Epithelial cell of prostate (primary cell): ENCODE measurements at regions not wholly inside any gene's neighbourhood (a gene's known extent, or its start where the extent isn't known, plus 50 kb on each side); places are given as distances from the start of the nearest gene placed in this dataset.
"Not testable (repeated sequence)": the region's sequence is repeated elsewhere in the genome, so short reads cannot be mapped to it uniquely, and the experiment has no call there.

Source experiments
- DNase-seq: peaks from one replicate; pipeline ENCODE4 v3.0.0-alpha.2; 2011; ENCODE audit warnings: low read depth, low spot score
- H3K27ac ChIP-seq: fragments of 450-650 bp; 2 replicates; pipeline ENCODE4 v1.5.1; 2017; ENCODE audit warnings: mild to moderate bottlenecking

GRCh38 chr4:64642936-64643335 lies 233.7 kb upstream of the TECRL start:
- no peak for DNase-seq
- H3K27ac ChIP-seq: no peak overlapping the region

GRCh38 chr4:64640402-64640801 lies 231.2 kb upstream of the TECRL start:
- not testable (repeated sequence) for H3K27ac ChIP-seq, DNase-seq

- no peak overlapping the region for H3K27ac ChIP-seq
- DNase-seq: no peak
Observed at GRCh38 chr4:64625438-64625837, 216.2 kb upstream of the TECRL start.

GRCh38 chr4:64617800-64618199 lies 208.6 kb upstream of the TECRL start:
- no peak overlapping the region for H3K27ac ChIP-seq
- DNase-seq: no peak

- no peak overlapping the region for H3K27ac ChIP-seq
- DNase-seq: no peak
Observed at GRCh38 chr4:64614276-64614675, 205.0 kb upstream of the TECRL start.

- DNase-seq: no peak
- no peak overlapping the region for H3K27ac ChIP-seq
Observed at GRCh38 chr4:64613046-64613445, 203.8 kb upstream of the TECRL start.

GRCh38 chr4:64598066-64598465 lies 188.8 kb upstream of the TECRL start:
- H3K27ac ChIP-seq: no peak overlapping the region
- no peak for DNase-seq

- H3K27ac ChIP-seq: no peak overlapping the region
- no peak for DNase-seq
Observed at GRCh38 chr4:64594723-64595122, 185.5 kb upstream of the TECRL start.

GRCh38 chr4:64588507-64588906 lies 179.3 kb upstream of the TECRL start:
- no peak overlapping the region for H3K27ac ChIP-seq
- no peak for DNase-seq

- DNase-seq: no peak
- no peak overlapping the region for H3K27ac ChIP-seq
Observed at GRCh38 chr4:64584981-64585557, 175.8 kb upstream of the TECRL start.

- H3K27ac ChIP-seq: no peak overlapping the region
- no peak for DNase-seq
Observed at GRCh38 chr4:64584125-64584524, 174.9 kb upstream of the TECRL start.

- no peak for DNase-seq
- H3K27ac ChIP-seq: no peak overlapping the region
Observed at GRCh38 chr4:64582492-64582891, 173.2 kb upstream of the TECRL start.

GRCh38 chr4:64581422-64581821 lies 172.2 kb upstream of the TECRL start:
- H3K27ac ChIP-seq: no peak overlapping the region
- peak; percentile 20 for DNase-seq

GRCh38 chr4:64564126-64564525 lies 154.9 kb upstream of the TECRL start:
- no peak overlapping the region for H3K27ac ChIP-seq
- DNase-seq: peak; percentile 29

- no peak for DNase-seq
- H3K27ac ChIP-seq: no peak overlapping the region
Observed at GRCh38 chr4:64559571-64559970, 150.3 kb upstream of the TECRL start.

- DNase-seq: no peak
Observed at GRCh38 chr4:64551125-64551524, 141.9 kb upstream of the TECRL start.

GRCh38 chr4:64545593-64545992 lies 136.3 kb upstream of the TECRL start:
- DNase-seq: no peak
- H3K27ac ChIP-seq: no peak overlapping the region

More at GRCh38 chr4:64551125-64551524, 141.9 kb upstream of the TECRL start:
- no peak overlapping the region for H3K27ac ChIP-seq

GRCh38 chr4:64539234-64539849 lies 130.1 kb upstream of the TECRL start:
- no peak for DNase-seq
- no peak overlapping the region for H3K27ac ChIP-seq

GRCh38 chr4:64538219-64538618 lies 129.0 kb upstream of the TECRL start:
- no peak overlapping the region for H3K27ac ChIP-seq
- DNase-seq: no peak

- no peak for DNase-seq
- no peak overlapping the region for H3K27ac ChIP-seq
Observed at GRCh38 chr4:64533637-64534036, 124.4 kb upstream of the TECRL start.

- DNase-seq: no peak
- H3K27ac ChIP-seq: no peak overlapping the region
Observed at GRCh38 chr4:64533159-64533558, 123.9 kb upstream of the TECRL start.

GRCh38 chr4:64520421-64520820 lies 111.2 kb upstream of the TECRL start:
- H3K27ac ChIP-seq: no peak overlapping the region
- no peak for DNase-seq
